ENCODE measurements at regions not wholly inside any gene's neighbourhood (a gene's known extent, or its start where the extent isn't known, plus 50 kb on each side); places are given as distances from the start of the nearest gene placed in this dataset.
"Not testable (repeated sequence)": the region's sequence is repeated elsewhere in the genome, so short reads cannot be mapped to it uniquely, and the experiment has no call there.

GRCh38 chr5:21496056-21496455 is 1357.1 kb downstream of the CDH12 start:
- H3K4me3 ChIP-seq; ATAC-seq; DNase-seq; intact Hi-C loops (cut with DNase I; ENCODE audit: low total_unique reads); H3K4me1 ChIP-seq; H3K27ac ChIP-seq; H3K27me3 ChIP-seq; in situ Hi-C loops (cut with MboI; ENCODE audit: low sequenced_read_pairs in 4 of 4); H3K9me3 ChIP-seq; H3K36me3 ChIP-seq: not testable (repeated sequence)

- DNase-seq; H3K27me3 ChIP-seq; H3K9me3 ChIP-seq; ATAC-seq; H3K27ac ChIP-seq; intact Hi-C loops (cut with DNase I; ENCODE audit: low total_unique reads); H3K36me3 ChIP-seq; in situ Hi-C loops (cut with MboI; ENCODE audit: low sequenced_read_pairs in 4 of 4); H3K4me1 ChIP-seq; H3K4me3 ChIP-seq: not testable (repeated sequence)
Measured at GRCh38 chr5:21495235-21495634, 1357.9 kb downstream of the CDH12 start.

GRCh38 chr5:21494033-21494432 is 1359.1 kb downstream of the CDH12 start:
- in situ Hi-C loops (cut with MboI; ENCODE audit: low sequenced_read_pairs in 4 of 4); H3K36me3 ChIP-seq; H3K4me3 ChIP-seq; H3K9me3 ChIP-seq; DNase-seq; ATAC-seq; intact Hi-C loops (cut with DNase I; ENCODE audit: low total_unique reads); H3K27ac ChIP-seq; H3K27me3 ChIP-seq; H3K4me1 ChIP-seq: not testable (repeated sequence)

- H3K9me3 ChIP-seq; intact Hi-C loops (cut with DNase I; ENCODE audit: low total_unique reads); ATAC-seq; H3K4me1 ChIP-seq; H3K27me3 ChIP-seq; H3K4me3 ChIP-seq; H3K36me3 ChIP-seq; H3K27ac ChIP-seq; DNase-seq; in situ Hi-C loops (cut with MboI; ENCODE audit: low sequenced_read_pairs in 4 of 4): not testable (repeated sequence)
Measured at GRCh38 chr5:21491182-21491581, 1362.0 kb downstream of the CDH12 start.

GRCh38 chr5:21488828-21489227 is 1364.3 kb downstream of the CDH12 start:
- DNase-seq; intact Hi-C loops (cut with DNase I; ENCODE audit: low total_unique reads); H3K27me3 ChIP-seq; H3K27ac ChIP-seq; H3K36me3 ChIP-seq; H3K4me3 ChIP-seq; H3K9me3 ChIP-seq; H3K4me1 ChIP-seq; ATAC-seq; in situ Hi-C loops (cut with MboI; ENCODE audit: low sequenced_read_pairs in 4 of 4): not testable (repeated sequence)

- in situ Hi-C loops (cut with MboI; ENCODE audit: low sequenced_read_pairs in 4 of 4): not testable (repeated sequence)
Measured at GRCh38 chr5:21485458-21486000, 1367.6 kb downstream of the CDH12 start.

GRCh38 chr5:21484498-21484889 is 1368.7 kb downstream of the CDH12 start:
- in situ Hi-C loops (cut with MboI; ENCODE audit: low sequenced_read_pairs in 4 of 4); H3K4me3 ChIP-seq; H3K27ac ChIP-seq; H3K9me3 ChIP-seq; H3K4me1 ChIP-seq; H3K27me3 ChIP-seq; intact Hi-C loops (cut with DNase I; ENCODE audit: low total_unique reads); H3K36me3 ChIP-seq; ATAC-seq; DNase-seq: not testable (repeated sequence)

More at GRCh38 chr5:21485458-21486000, 1367.6 kb downstream of the CDH12 start:
- H3K9me3 ChIP-seq; H3K4me3 ChIP-seq; H3K27ac ChIP-seq; H3K27me3 ChIP-seq; intact Hi-C loops (cut with DNase I; ENCODE audit: low total_unique reads); H3K36me3 ChIP-seq; ATAC-seq; H3K4me1 ChIP-seq; DNase-seq: not testable (repeated sequence)

GRCh38 chr5:21483790-21484497 is 1369.2 kb downstream of the CDH12 start:
- H3K36me3 ChIP-seq; H3K9me3 ChIP-seq; H3K27me3 ChIP-seq; DNase-seq; H3K4me3 ChIP-seq; intact Hi-C loops (cut with DNase I; ENCODE audit: low total_unique reads); in situ Hi-C loops (cut with MboI; ENCODE audit: low sequenced_read_pairs in 4 of 4); H3K4me1 ChIP-seq; H3K27ac ChIP-seq; ATAC-seq: not testable (repeated sequence)

- H3K27me3 ChIP-seq; ATAC-seq; H3K4me3 ChIP-seq; H3K4me1 ChIP-seq; intact Hi-C loops (cut with DNase I; ENCODE audit: low total_unique reads); H3K27ac ChIP-seq; in situ Hi-C loops (cut with MboI; ENCODE audit: low sequenced_read_pairs in 4 of 4); DNase-seq; H3K9me3 ChIP-seq; H3K36me3 ChIP-seq: not testable (repeated sequence)
Measured at GRCh38 chr5:21482983-21483650, 1370.0 kb downstream of the CDH12 start.

- intact Hi-C loops (cut with DNase I; ENCODE audit: low total_unique reads); in situ Hi-C loops (cut with MboI; ENCODE audit: low sequenced_read_pairs in 4 of 4); DNase-seq: not testable (repeated sequence)
Measured at GRCh38 chr5:21482522-21482921, 1370.6 kb downstream of the CDH12 start.

GRCh38 chr5:21481320-21482270 is 1371.5 kb downstream of the CDH12 start:
- H3K27ac ChIP-seq; H3K4me1 ChIP-seq; intact Hi-C loops (cut with DNase I; ENCODE audit: low total_unique reads); H3K9me3 ChIP-seq; ATAC-seq; DNase-seq; H3K36me3 ChIP-seq; in situ Hi-C loops (cut with MboI; ENCODE audit: low sequenced_read_pairs in 4 of 4); H3K4me3 ChIP-seq; H3K27me3 ChIP-seq: not testable (repeated sequence)

More at GRCh38 chr5:21482522-21482921, 1370.6 kb downstream of the CDH12 start:
- H3K27ac ChIP-seq, H3K9me3 ChIP-seq, H3K4me1 ChIP-seq, H3K36me3 ChIP-seq, H3K4me3 ChIP-seq, H3K27me3 ChIP-seq, ATAC-seq: not testable (repeated sequence)
